HCT116 (cell line): ENCODE measurements at regions not wholly inside any gene's neighbourhood (a gene's known extent, or its start where the extent isn't known, plus 50 kb on each side); places are given as distances from the start of the nearest gene placed in this dataset.
"Not testable (repeated sequence)": the region's sequence is repeated elsewhere in the genome, so short reads cannot be mapped to it uniquely, and the experiment has no call there.

Source experiments
- CEBPB ChIP-seq: IDR thresholded peaks from 2 replicates; pipeline ENCODE4 v1.6.1; 2012; ENCODE audit warnings: low read depth
- EZH2 ChIP-seq: fragments of 200-600 bp; sonication (generic); IDR thresholded peaks from 2 replicates; pipeline ENCODE4 v1.6.1; 2017; ENCODE audit warnings: antibody characterized with exemption, mixed run types
- EZH2phosphoT487 ChIP-seq: fragments of 200-600 bp; IDR thresholded peaks from 2 replicates; pipeline ENCODE4 v1.6.1; 2018; ENCODE audit warnings: antibody characterized with exemption, borderline replicate concordance
- JUND ChIP-seq: IDR thresholded peaks from 2 replicates; pipeline ENCODE4 v1.6.1; 2012
- MAX ChIP-seq: IDR thresholded peaks from 2 replicates; pipeline ENCODE4 v1.6.1; 2012
- POLR2A ChIP-seq: IDR thresholded peaks from 2 replicates; pipeline ENCODE4 v1.7.0; 2011; ENCODE audit warnings: borderline replicate concordance; ENCODE audit not compliant: insufficient read depth, insufficient read length; ENCODE audit errors: extremely low read depth
- POLR2AphosphoS5 ChIP-seq: IDR thresholded peaks from 2 replicates; pipeline ENCODE4 v1.6.1; 2011; ENCODE audit warnings: mild to moderate bottlenecking, low read depth, low read length, moderate library complexity
- RAD21 ChIP-seq: IDR thresholded peaks from 2 replicates; pipeline ENCODE4 v1.6.1; 2012; ENCODE audit warnings: low read depth, mild to moderate bottlenecking
- SIN3A ChIP-seq: IDR thresholded peaks from 2 replicates; pipeline ENCODE4 v1.6.1; 2012; ENCODE audit warnings: low read depth
- TCF7L2 ChIP-seq: IDR thresholded peaks from 2 replicates; pipeline ENCODE4 v1.7.0; 2011; ENCODE audit warnings: borderline replicate concordance, inconsistent platforms; ENCODE audit not compliant: insufficient read depth, insufficient read length; ENCODE audit errors: extremely low read depth
- YY1 ChIP-seq: IDR thresholded peaks from 2 replicates; pipeline ENCODE4 v1.6.1; 2011; ENCODE audit warnings: low read length, low read depth, moderate library complexity, mild to moderate bottlenecking; ENCODE audit not compliant: insufficient replicate concordance; ENCODE audit errors: extremely low read depth
- TF ChIP-seq, protein P1 (sequence below): IDR thresholded peaks from 2 replicates; pipeline ENCODE4 v1.6.1; 2012
- TF ChIP-seq, protein P2 (sequence below), 3 experiments: fragments of 200-600 bp in 1 of 3; sonication (generic) in 1 of 3; IDR thresholded peaks in 2 of 3; conservative IDR thresholded peaks in 1 of 3; 2 replicates each; pipeline ENCODE4 v1.5.1; 2012 to 2017; ENCODE audit warnings: low read depth in 2 of 3, low read length in 2 of 3, antibody characterized with exemption in 1 of 3, borderline replicate concordance in 1 of 3, control low read depth in 1 of 3, mild to moderate bottlenecking in 1 of 3, mixed read lengths in 1 of 3, mixed run types in 1 of 3, moderate library complexity in 1 of 3; ENCODE audit not compliant: insufficient read depth in 1 of 3
- TF ChIP-seq, protein P3 (sequence below): IDR thresholded peaks from 2 replicates; pipeline ENCODE4 v1.6.1; 2012; ENCODE audit warnings: low read depth

GRCh38 chr7:73157169-73157661, 71.4 kb upstream of the SPDYE9 start:
- TF ChIP-seq RAD21, TCF7L2, POLR2A, CEBPB, YY1, EZH2, POLR2AphosphoS5, SIN3A, JUND, MAX, EZH2phosphoT487: not testable (repeated sequence)
- TF ChIP-seq, protein P1, sequence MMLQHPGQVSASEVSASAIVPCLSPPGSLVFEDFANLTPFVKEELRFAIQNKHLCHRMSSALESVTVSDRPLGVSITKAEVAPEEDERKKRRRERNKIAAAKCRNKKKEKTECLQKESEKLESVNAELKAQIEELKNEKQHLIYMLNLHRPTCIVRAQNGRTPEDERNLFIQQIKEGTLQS, result not testable (repeated sequence)
- TF ChIP-seq, protein P2, sequence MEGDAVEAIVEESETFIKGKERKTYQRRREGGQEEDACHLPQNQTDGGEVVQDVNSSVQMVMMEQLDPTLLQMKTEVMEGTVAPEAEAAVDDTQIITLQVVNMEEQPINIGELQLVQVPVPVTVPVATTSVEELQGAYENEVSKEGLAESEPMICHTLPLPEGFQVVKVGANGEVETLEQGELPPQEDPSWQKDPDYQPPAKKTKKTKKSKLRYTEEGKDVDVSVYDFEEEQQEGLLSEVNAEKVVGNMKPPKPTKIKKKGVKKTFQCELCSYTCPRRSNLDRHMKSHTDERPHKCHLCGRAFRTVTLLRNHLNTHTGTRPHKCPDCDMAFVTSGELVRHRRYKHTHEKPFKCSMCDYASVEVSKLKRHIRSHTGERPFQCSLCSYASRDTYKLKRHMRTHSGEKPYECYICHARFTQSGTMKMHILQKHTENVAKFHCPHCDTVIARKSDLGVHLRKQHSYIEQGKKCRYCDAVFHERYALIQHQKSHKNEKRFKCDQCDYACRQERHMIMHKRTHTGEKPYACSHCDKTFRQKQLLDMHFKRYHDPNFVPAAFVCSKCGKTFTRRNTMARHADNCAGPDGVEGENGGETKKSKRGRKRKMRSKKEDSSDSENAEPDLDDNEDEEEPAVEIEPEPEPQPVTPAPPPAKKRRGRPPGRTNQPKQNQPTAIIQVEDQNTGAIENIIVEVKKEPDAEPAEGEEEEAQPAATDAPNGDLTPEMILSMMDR (IDR thresholded peaks at IDR 0.05 in 2 of 3, conservative IDR thresholded peaks at IDR 0.05 in 1 of 3; ENCODE audit: borderline replicate concordance in 1 of 3, insufficient read depth in 1 of 3, low read depth in 2 of 3, low read length in 2 of 3), result not testable (repeated sequence)
- TF ChIP-seq, protein P3, sequence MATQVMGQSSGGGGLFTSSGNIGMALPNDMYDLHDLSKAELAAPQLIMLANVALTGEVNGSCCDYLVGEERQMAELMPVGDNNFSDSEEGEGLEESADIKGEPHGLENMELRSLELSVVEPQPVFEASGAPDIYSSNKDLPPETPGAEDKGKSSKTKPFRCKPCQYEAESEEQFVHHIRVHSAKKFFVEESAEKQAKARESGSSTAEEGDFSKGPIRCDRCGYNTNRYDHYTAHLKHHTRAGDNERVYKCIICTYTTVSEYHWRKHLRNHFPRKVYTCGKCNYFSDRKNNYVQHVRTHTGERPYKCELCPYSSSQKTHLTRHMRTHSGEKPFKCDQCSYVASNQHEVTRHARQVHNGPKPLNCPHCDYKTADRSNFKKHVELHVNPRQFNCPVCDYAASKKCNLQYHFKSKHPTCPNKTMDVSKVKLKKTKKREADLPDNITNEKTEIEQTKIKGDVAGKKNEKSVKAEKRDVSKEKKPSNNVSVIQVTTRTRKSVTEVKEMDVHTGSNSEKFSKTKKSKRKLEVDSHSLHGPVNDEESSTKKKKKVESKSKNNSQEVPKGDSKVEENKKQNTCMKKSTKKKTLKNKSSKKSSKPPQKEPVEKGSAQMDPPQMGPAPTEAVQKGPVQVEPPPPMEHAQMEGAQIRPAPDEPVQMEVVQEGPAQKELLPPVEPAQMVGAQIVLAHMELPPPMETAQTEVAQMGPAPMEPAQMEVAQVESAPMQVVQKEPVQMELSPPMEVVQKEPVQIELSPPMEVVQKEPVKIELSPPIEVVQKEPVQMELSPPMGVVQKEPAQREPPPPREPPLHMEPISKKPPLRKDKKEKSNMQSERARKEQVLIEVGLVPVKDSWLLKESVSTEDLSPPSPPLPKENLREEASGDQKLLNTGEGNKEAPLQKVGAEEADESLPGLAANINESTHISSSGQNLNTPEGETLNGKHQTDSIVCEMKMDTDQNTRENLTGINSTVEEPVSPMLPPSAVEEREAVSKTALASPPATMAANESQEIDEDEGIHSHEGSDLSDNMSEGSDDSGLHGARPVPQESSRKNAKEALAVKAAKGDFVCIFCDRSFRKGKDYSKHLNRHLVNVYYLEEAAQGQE, result not testable (repeated sequence)
